HEK293 (cell line): ENCODE measurements at regions not wholly inside any gene's neighbourhood (a gene's known extent, or its start where the extent isn't known, plus 50 kb on each side); places are given as distances from the start of the nearest gene placed in this dataset.

Source experiments
- GLI4 ChIP-seq: fragments of 450-650 bp; formaldehyde crosslinking; IDR thresholded peaks from 2 replicates; pipeline ENCODE4 v1.5.1; 2016; ENCODE audit warnings: missing biosample characterization, missing genetic modification characterization
- SETDB1 ChIP-seq: IDR thresholded peaks from one replicate; pipeline ENCODE4 v1.6.1; 2017; ENCODE audit warnings: mild to moderate bottlenecking, low read length, moderate library complexity, mixed read lengths; ENCODE audit not compliant: insufficient read length
- ZFP41 ChIP-seq: fragments of 450-650 bp; formaldehyde crosslinking; IDR thresholded peaks from 2 replicates; pipeline ENCODE4 v1.5.1; 2016; ENCODE audit warnings: missing biosample characterization, missing genetic modification characterization, borderline replicate concordance
- ZNF140 ChIP-seq: fragments of 450-650 bp; formaldehyde crosslinking; IDR thresholded peaks from 2 replicates; pipeline ENCODE4 v1.5.1; 2016; ENCODE audit warnings: missing biosample characterization, missing genetic modification characterization
- ZNF146 ChIP-seq: fragments of 450-650 bp; formaldehyde crosslinking; IDR thresholded peaks from 2 replicates; pipeline ENCODE4 v1.5.1; 2016; ENCODE audit warnings: missing biosample characterization, missing genetic modification characterization
- ZSCAN30 ChIP-seq: fragments of 450-650 bp; IDR thresholded peaks from 2 replicates; pipeline ENCODE4 v1.5.1; 2018; ENCODE audit warnings: missing biosample characterization, mild to moderate bottlenecking, missing genetic modification characterization, moderate library complexity
- TF ChIP-seq, protein P1 (sequence below): fragments of 450-650 bp; formaldehyde crosslinking; IDR thresholded peaks from 2 replicates; pipeline ENCODE4 v1.5.1; 2016; ENCODE audit warnings: missing biosample characterization, missing genetic modification characterization
- TF ChIP-seq, protein P2 (sequence below): IDR thresholded peaks from 2 replicates; pipeline ENCODE4 v1.6.1; 2011; ENCODE audit warnings: mild to moderate bottlenecking, low read depth, low read length, borderline replicate concordance
- TF ChIP-seq, protein P3 (sequence below): fragments of 450-650 bp; formaldehyde crosslinking; IDR thresholded peaks from 2 replicates; pipeline ENCODE4 v1.5.1; 2016; ENCODE audit warnings: missing biosample characterization, missing genetic modification characterization
- TF ChIP-seq, protein P4 (sequence below): fragments of 450-650 bp; formaldehyde crosslinking; IDR thresholded peaks from 2 replicates; pipeline ENCODE4 v1.5.1; 2016; ENCODE audit warnings: missing biosample characterization, missing genetic modification characterization
- TF ChIP-seq, protein P5 (sequence below): fragments of 450-650 bp; formaldehyde crosslinking; IDR thresholded peaks from 2 replicates; pipeline ENCODE4 v1.5.1; 2016; ENCODE audit warnings: missing biosample characterization, missing genetic modification characterization

DNA sequence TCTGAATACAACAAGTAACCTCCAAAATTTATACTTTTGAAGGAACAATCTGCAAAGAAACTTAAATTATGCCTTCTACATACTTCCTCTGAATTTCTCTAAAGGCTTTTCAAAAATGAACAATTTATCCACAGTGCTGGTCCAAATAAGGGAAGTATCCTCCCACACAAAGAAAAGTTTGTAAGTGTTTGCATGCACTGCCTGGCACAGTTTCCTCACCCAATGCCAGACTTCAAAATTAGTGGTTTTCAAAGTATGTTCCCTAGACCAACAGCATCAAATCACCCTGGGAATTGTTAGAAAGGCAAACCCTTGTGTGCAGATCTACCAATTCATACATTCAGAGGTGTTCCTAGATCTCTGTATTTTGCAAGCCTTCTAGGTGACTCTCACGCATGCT lies 82.5 kb downstream of the PCTP start:
- no peak for TF ChIP-seq SETDB1
- TF ChIP-seq ZSCAN30 (tag by site-specific recombination): no peak
- TF ChIP-seq GLI4 (tag by site-specific recombination): no peak
- TF ChIP-seq, protein P1, sequence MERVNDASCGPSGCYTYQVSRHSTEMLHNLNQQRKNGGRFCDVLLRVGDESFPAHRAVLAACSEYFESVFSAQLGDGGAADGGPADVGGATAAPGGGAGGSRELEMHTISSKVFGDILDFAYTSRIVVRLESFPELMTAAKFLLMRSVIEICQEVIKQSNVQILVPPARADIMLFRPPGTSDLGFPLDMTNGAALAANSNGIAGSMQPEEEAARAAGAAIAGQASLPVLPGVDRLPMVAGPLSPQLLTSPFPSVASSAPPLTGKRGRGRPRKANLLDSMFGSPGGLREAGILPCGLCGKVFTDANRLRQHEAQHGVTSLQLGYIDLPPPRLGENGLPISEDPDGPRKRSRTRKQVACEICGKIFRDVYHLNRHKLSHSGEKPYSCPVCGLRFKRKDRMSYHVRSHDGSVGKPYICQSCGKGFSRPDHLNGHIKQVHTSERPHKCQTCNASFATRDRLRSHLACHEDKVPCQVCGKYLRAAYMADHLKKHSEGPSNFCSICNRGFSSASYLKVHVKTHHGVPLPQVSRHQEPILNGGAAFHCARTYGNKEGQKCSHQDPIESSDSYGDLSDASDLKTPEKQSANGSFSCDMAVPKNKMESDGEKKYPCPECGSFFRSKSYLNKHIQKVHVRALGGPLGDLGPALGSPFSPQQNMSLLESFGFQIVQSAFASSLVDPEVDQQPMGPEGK (tag by site-specific recombination): no peak
- TF ChIP-seq, protein P2, sequence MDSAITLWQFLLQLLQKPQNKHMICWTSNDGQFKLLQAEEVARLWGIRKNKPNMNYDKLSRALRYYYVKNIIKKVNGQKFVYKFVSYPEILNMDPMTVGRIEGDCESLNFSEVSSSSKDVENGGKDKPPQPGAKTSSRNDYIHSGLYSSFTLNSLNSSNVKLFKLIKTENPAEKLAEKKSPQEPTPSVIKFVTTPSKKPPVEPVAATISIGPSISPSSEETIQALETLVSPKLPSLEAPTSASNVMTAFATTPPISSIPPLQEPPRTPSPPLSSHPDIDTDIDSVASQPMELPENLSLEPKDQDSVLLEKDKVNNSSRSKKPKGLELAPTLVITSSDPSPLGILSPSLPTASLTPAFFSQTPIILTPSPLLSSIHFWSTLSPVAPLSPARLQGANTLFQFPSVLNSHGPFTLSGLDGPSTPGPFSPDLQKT: no peak
- no peak for TF ChIP-seq ZFP41 (tag by site-specific recombination)
- TF ChIP-seq, protein P3, sequence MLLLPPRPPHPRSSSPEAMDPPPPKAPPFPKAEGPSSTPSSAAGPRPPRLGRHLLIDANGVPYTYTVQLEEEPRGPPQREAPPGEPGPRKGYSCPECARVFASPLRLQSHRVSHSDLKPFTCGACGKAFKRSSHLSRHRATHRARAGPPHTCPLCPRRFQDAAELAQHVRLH (tag by site-specific recombination): no peak
- TF ChIP-seq, protein P4, sequence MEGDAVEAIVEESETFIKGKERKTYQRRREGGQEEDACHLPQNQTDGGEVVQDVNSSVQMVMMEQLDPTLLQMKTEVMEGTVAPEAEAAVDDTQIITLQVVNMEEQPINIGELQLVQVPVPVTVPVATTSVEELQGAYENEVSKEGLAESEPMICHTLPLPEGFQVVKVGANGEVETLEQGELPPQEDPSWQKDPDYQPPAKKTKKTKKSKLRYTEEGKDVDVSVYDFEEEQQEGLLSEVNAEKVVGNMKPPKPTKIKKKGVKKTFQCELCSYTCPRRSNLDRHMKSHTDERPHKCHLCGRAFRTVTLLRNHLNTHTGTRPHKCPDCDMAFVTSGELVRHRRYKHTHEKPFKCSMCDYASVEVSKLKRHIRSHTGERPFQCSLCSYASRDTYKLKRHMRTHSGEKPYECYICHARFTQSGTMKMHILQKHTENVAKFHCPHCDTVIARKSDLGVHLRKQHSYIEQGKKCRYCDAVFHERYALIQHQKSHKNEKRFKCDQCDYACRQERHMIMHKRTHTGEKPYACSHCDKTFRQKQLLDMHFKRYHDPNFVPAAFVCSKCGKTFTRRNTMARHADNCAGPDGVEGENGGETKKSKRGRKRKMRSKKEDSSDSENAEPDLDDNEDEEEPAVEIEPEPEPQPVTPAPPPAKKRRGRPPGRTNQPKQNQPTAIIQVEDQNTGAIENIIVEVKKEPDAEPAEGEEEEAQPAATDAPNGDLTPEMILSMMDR (tag by site-specific recombination): no peak
- TF ChIP-seq ZNF140 (tag by site-specific recombination): no peak
- TF ChIP-seq, protein P5, sequence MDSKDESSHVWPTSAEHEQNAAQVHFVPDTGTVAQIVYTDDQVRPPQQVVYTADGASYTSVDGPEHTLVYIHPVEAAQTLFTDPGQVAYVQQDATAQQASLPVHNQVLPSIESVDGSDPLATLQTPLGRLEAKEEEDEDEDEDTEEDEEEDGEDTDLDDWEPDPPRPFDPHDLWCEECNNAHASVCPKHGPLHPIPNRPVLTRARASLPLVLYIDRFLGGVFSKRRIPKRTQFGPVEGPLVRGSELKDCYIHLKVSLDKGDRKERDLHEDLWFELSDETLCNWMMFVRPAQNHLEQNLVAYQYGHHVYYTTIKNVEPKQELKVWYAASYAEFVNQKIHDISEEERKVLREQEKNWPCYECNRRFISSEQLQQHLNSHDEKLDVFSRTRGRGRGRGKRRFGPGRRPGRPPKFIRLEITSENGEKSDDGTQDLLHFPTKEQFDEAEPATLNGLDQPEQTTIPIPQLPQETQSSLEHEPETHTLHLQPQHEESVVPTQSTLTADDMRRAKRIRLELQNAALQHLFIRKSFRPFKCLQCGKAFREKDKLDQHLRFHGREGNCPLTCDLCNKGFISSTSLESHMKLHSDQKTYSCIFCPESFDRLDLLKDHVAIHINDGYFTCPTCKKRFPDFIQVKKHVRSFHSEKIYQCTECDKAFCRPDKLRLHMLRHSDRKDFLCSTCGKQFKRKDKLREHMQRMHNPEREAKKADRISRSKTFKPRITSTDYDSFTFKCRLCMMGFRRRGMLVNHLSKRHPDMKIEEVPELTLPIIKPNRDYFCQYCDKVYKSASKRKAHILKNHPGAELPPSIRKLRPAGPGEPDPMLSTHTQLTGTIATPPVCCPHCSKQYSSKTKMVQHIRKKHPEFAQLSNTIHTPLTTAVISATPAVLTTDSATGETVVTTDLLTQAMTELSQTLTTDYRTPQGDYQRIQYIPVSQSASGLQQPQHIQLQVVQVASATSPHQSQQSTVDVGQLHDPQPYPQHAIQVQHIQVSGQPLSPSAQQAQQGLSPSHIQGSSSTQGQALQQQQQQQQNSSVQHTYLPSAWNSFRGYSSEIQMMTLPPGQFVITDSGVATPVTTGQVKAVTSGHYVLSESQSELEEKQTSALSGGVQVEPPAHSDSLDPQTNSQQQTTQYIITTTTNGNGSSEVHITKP (tag by site-specific recombination): no peak
- TF ChIP-seq ZNF146 (tag by site-specific recombination): no peak
